ENCODE measurements at regions not wholly inside any gene's neighbourhood (a gene's known extent, or its start where the extent isn't known, plus 50 kb on each side); places are given as distances from the start of the nearest gene placed in this dataset.

- H3K27me3 ChIP-seq (replicated peaks; ENCODE audit: insufficient read depth): no peaks in the 10 kb centered on the region
- ATAC-seq (ENCODE audit: insufficient number of reproducible peaks, low FRiP score, low read depth) (no peak), DNase-seq (ENCODE audit: low spot score) (no peak)
- H3K27ac ChIP-seq: no peak overlapping the region
- TF ChIP-seq, protein P1, sequence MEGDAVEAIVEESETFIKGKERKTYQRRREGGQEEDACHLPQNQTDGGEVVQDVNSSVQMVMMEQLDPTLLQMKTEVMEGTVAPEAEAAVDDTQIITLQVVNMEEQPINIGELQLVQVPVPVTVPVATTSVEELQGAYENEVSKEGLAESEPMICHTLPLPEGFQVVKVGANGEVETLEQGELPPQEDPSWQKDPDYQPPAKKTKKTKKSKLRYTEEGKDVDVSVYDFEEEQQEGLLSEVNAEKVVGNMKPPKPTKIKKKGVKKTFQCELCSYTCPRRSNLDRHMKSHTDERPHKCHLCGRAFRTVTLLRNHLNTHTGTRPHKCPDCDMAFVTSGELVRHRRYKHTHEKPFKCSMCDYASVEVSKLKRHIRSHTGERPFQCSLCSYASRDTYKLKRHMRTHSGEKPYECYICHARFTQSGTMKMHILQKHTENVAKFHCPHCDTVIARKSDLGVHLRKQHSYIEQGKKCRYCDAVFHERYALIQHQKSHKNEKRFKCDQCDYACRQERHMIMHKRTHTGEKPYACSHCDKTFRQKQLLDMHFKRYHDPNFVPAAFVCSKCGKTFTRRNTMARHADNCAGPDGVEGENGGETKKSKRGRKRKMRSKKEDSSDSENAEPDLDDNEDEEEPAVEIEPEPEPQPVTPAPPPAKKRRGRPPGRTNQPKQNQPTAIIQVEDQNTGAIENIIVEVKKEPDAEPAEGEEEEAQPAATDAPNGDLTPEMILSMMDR (IDR thresholded peaks at IDR 0.05): no peak
- H3K4me1 ChIP-seq (ENCODE audit: control insufficient read depth in 1 of 2, low read depth in 2 of 2): no peaks in the 10 kb centered on the region
- H3K36me3 ChIP-seq: no peaks in the 10 kb centered on the region
- no peak overlapping the region for H3K4me3 ChIP-seq
- H3K9me3 ChIP-seq: no peaks in the 10 kb centered on the region
Measured at GRCh38 chr18:44126598-44126997, 554.1 kb upstream of the SETBP1 start.

GRCh38 chr18:44128365-44128764 is 552.3 kb upstream of the SETBP1 start:
- Histone ChIP-seq H3K27ac (no peak overlapping the region), H3K4me1 (ENCODE audit: control insufficient read depth in 1 of 2, low read depth in 2 of 2) (no peaks in the 10 kb centered on the region), H3K27me3 (replicated peaks; ENCODE audit: insufficient read depth) (no peaks in the 10 kb centered on the region), H3K36me3 (no peaks in the 10 kb centered on the region), H3K4me3 (no peak overlapping the region), H3K9me3 (no peaks in the 10 kb centered on the region)
- DNase-seq (ENCODE audit: low spot score): no peak
- no peak for ATAC-seq (ENCODE audit: insufficient number of reproducible peaks, low FRiP score, low read depth)
- TF ChIP-seq, protein P1 (IDR thresholded peaks at IDR 0.05): no peak

GRCh38 chr18:44130376-44130942 is 550.2 kb upstream of the SETBP1 start:
- no peaks in the 10 kb centered on the region for H3K4me1 ChIP-seq (ENCODE audit: control insufficient read depth in 1 of 2, low read depth in 2 of 2)
- no peaks in the 10 kb centered on the region for H3K9me3 ChIP-seq
- H3K4me3 ChIP-seq: no peak overlapping the region
- no peaks in the 10 kb centered on the region for H3K27me3 ChIP-seq (replicated peaks; ENCODE audit: insufficient read depth)
- TF ChIP-seq, protein P1 (IDR thresholded peaks at IDR 0.05): peak; percentile 60
- H3K36me3 ChIP-seq: no peaks in the 10 kb centered on the region
- H3K27ac ChIP-seq: no peak overlapping the region
- no peak for DNase-seq (ENCODE audit: low spot score)
- ATAC-seq (ENCODE audit: insufficient number of reproducible peaks, low FRiP score, low read depth): peak; percentile 44

GRCh38 chr18:44133483-44133882 is 547.2 kb upstream of the SETBP1 start:
- ATAC-seq (ENCODE audit: insufficient number of reproducible peaks, low FRiP score, low read depth) (no peak), DNase-seq (ENCODE audit: low spot score) (no peak)
- Histone ChIP-seq H3K9me3 (no peaks in the 10 kb centered on the region), H3K36me3 (no peaks in the 10 kb centered on the region), H3K4me1 (ENCODE audit: control insufficient read depth in 1 of 2, low read depth in 2 of 2) (no peaks in the 10 kb centered on the region), H3K4me3 (no peak overlapping the region), H3K27me3 (replicated peaks; ENCODE audit: insufficient read depth) (no peaks in the 10 kb centered on the region), H3K27ac (no peak overlapping the region)
- TF ChIP-seq, protein P1 (IDR thresholded peaks at IDR 0.05): no peak

DNA sequence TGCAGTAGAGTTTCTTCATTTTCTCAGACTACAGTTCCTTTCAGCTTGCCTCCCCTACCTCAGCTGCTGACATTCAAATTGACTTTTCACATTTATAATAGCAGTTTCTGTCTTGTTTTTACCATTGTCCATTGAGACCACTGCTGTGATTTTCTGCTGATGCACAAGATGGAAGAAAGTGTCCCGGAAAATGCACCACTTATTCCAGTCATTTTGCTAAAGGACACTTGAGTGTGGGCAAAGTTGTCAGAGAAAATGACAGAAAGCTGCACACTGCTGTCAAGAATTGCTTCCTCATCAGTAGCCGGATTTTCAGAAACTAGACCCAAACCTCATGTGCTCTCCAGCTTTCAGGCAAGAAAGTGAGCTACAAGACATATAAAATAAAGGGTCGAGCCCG is 546.2 kb upstream of the SETBP1 start:
- DNase-seq (ENCODE audit: low spot score) (no peak), ATAC-seq (ENCODE audit: insufficient number of reproducible peaks, low FRiP score, low read depth) (no peak)
- Histone ChIP-seq H3K27me3 (replicated peaks; ENCODE audit: insufficient read depth) (no peaks in the 10 kb centered on the region), H3K27ac (no peak overlapping the region), H3K4me3 (no peak overlapping the region), H3K4me1 (ENCODE audit: control insufficient read depth in 1 of 2, low read depth in 2 of 2) (no peaks in the 10 kb centered on the region), H3K9me3 (no peaks in the 10 kb centered on the region), H3K36me3 (no peaks in the 10 kb centered on the region)
- TF ChIP-seq, protein P1 (IDR thresholded peaks at IDR 0.05): no peak

All from thoracic aorta (tissue), 2 donors.